Left ventricle myocardium inferior (tissue), 1 donor: ENCODE measurements at regions not wholly inside any gene's neighbourhood (a gene's known extent, or its start where the extent isn't known, plus 50 kb on each side); places are given as distances from the start of the nearest gene placed in this dataset.

Source experiments
- DNase-seq: peaks from one replicate; pipeline ENCODE4 v3.0.0-alpha.2; 2020
- H3K27ac ChIP-seq: fragments of 200-600 bp; replicated peaks from 2 replicates; pipeline ENCODE4 v1.8.0; 2021
- H3K27me3 ChIP-seq: fragments of 200-600 bp; 2 replicates; pipeline ENCODE4 v1.8.0; 2021; ENCODE audit warnings: low read depth
- H3K36me3 ChIP-seq: fragments of 200-600 bp; 2 replicates; pipeline ENCODE4 v1.8.0; 2021
- H3K4me1 ChIP-seq: fragments of 200-600 bp; 2 replicates; pipeline ENCODE4 v1.8.0; 2021
- H3K4me3 ChIP-seq: fragments of 200-600 bp; 2 replicates; pipeline ENCODE4 v1.8.0; 2021; ENCODE audit warnings: mild to moderate bottlenecking, moderate library complexity
- H3K9me3 ChIP-seq: fragments of 200-600 bp; replicated peaks from 2 replicates; pipeline ENCODE4 v1.8.0; 2021
- intact Hi-C: fragments of 100-400 bp; cut with micrococcal nuclease; formaldehyde crosslinking; loops from one replicate; pipeline ENCODE4 v1.11.0; 2022
- TF ChIP-seq, protein P1 (sequence below): fragments of 200-600 bp; IDR thresholded peaks from 2 replicates; pipeline ENCODE4 v1.8.0; 2021; ENCODE audit warnings: antibody characterized with exemption, mild to moderate bottlenecking, borderline replicate concordance
- donor health status: DM: no; HTN: yes; CAD: no; lungs with severe emphysema.

DNA sequence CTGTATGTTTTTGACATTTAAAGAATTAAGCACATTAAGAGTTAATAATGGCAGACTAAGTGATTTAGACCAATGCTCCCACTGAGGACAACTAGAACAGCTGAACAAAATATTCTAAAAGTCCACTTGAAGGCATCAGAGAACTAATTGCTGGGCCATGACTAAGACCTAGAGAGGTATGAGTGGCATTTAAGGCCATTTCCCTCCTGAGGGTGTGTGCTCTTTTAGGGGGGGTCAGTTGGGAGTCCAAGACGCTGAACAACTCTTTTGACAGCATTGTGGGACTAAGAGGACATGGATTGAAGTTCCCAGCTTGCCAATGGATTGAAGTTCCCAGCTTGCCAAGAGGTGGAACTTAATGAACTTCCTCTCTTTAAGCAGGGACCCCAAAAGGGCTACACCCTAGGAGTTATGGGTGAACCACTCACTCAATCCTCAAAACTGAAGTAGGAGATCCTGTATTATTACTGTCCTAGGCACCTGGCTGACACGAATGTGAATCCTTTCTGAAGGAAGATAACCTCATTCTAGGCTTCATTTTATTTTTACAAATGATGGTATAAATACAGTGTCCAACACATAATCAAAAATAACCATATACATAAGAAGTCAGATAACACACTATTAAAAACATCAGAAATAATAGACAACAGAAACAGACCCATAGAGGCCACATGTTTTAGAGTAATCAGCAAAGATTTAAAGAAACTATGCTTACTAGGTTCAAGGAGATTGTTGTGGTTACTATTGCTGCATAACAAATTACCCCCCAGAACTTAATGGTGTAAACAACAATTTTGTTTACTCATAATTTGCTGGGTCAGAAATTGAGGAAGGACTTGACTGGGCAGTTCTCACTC, 175.1 kb downstream of the VEGFA start:
- DNase-seq, result no peak
- TF ChIP-seq, protein P1, sequence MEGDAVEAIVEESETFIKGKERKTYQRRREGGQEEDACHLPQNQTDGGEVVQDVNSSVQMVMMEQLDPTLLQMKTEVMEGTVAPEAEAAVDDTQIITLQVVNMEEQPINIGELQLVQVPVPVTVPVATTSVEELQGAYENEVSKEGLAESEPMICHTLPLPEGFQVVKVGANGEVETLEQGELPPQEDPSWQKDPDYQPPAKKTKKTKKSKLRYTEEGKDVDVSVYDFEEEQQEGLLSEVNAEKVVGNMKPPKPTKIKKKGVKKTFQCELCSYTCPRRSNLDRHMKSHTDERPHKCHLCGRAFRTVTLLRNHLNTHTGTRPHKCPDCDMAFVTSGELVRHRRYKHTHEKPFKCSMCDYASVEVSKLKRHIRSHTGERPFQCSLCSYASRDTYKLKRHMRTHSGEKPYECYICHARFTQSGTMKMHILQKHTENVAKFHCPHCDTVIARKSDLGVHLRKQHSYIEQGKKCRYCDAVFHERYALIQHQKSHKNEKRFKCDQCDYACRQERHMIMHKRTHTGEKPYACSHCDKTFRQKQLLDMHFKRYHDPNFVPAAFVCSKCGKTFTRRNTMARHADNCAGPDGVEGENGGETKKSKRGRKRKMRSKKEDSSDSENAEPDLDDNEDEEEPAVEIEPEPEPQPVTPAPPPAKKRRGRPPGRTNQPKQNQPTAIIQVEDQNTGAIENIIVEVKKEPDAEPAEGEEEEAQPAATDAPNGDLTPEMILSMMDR, result no peak
- no peak overlapping the region for H3K27ac ChIP-seq
- H3K27me3 ChIP-seq, result no peaks in the 10 kb centered on the region
- H3K36me3 ChIP-seq, result no peaks in the 10 kb centered on the region
- peaks cover 13% of the 10 kb centered on the region for H3K9me3 ChIP-seq
- H3K4me1 ChIP-seq, result peaks cover 10% of the 10 kb centered on the region
- intact Hi-C loops, result no loop called here
- H3K4me3 ChIP-seq, result no peak overlapping the region

- intact Hi-C loops, result no loop called here
- no peak overlapping the region for H3K4me3 ChIP-seq
- H3K27me3 ChIP-seq, result no peaks in the 10 kb centered on the region
- no peak overlapping the region for H3K27ac ChIP-seq
- peaks cover 5% of the 10 kb centered on the region for H3K4me1 ChIP-seq
- peaks cover 13% of the 10 kb centered on the region for H3K9me3 ChIP-seq
- TF ChIP-seq, protein P1, result no peak
- no peaks in the 10 kb centered on the region for H3K36me3 ChIP-seq
- DNase-seq, result no peak
Observed at GRCh38 chr6:43943781-43944250, 173.8 kb downstream of the VEGFA start.

DNA sequence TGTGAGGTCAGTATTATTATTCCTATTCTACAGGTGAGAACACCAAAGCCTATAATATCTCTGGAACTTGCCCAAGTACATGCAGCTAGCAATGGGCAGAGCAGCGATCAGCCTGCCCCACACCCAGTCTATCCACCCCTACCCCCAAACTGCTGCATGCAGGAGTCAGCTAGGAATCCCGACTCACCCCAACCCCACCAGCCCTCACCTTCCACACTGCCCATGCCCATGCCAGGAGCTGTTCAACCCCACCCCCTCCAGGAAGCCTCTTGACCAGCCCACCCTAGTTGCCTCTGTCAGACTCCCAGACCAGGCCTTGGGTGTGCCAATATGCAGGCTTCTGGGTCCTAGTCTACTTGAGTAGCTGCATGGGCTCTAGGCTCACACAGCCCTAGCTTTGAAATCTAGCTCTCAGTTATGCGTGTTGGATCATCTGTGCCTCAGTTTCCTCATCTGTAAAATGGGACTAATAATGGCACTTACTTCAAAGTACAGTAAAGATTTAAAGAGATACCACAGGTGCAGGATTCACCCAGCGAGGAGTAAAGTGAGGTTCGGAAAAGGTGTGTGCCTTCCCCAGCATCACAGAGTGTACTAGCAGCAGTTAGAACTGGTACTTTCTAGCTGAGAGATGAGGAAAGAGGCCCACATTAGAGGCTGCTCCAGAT, 173.2 kb downstream of the VEGFA start:
- H3K27me3 ChIP-seq, result no peaks in the 10 kb centered on the region
- peaks cover 13% of the 10 kb centered on the region for H3K9me3 ChIP-seq
- no peak for DNase-seq
- TF ChIP-seq, protein P1, result no peak
- no peaks in the 10 kb centered on the region for H3K36me3 ChIP-seq
- intact Hi-C loops, result no loop called here
- H3K4me1 ChIP-seq, result no peaks in the 10 kb centered on the region
- H3K27ac ChIP-seq, result no peak overlapping the region
- H3K4me3 ChIP-seq, result no peak overlapping the region

DNA sequence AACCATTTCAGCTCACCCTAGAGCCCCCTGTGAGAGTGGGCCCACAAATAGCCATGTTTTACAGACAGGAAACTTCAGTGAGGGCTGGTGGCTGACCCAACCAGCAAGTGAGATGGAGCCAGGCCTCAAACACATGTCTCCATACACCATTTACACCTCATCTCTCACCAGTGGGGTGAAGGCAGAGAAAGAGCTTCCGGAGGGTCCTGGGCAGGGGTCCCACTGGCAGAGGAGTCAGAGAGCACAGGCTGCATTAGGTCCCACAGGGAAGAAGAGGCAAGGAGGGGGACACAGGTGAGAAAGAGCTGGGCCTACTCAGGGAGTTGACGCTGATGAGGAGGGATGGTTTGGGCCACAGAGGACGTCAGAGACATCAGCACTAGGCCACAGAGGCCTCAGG, 172.6 kb downstream of the VEGFA start:
- peaks cover 13% of the 10 kb centered on the region for H3K9me3 ChIP-seq
- no peak overlapping the region for H3K27ac ChIP-seq
- peaks cover under 1% of the 10 kb centered on the region for H3K4me1 ChIP-seq
- TF ChIP-seq, protein P1, result no peak
- H3K4me3 ChIP-seq, result no peak overlapping the region
- intact Hi-C loops, result no loop called here
- H3K36me3 ChIP-seq, result no peaks in the 10 kb centered on the region
- no peaks in the 10 kb centered on the region for H3K27me3 ChIP-seq
- no peak for DNase-seq

GRCh38 chr6:43942011-43942442, 172.0 kb downstream of the VEGFA start:
- intact Hi-C loops, result no loop called here
- Histone ChIP-seq H3K9me3 (peaks cover 13% of the 10 kb centered on the region), H3K36me3 (no peaks in the 10 kb centered on the region), H3K27ac (no peak overlapping the region), H3K4me1 (peaks cover 7% of the 10 kb centered on the region), H3K27me3 (no peaks in the 10 kb centered on the region), H3K4me3 (no peak overlapping the region)
- no peak for DNase-seq
- TF ChIP-seq, protein P1, result no peak
